EH (cell line): ENCODE measurements at regions not wholly inside any gene's neighbourhood (a gene's known extent, or its start where the extent isn't known, plus 50 kb on each side); places are given as distances from the start of the nearest gene placed in this dataset.

Source experiments
- DNase-seq: peaks from one replicate; pipeline ENCODE4 v3.0.0-alpha.2; 2015; ENCODE audit warnings: low read depth

DNA sequence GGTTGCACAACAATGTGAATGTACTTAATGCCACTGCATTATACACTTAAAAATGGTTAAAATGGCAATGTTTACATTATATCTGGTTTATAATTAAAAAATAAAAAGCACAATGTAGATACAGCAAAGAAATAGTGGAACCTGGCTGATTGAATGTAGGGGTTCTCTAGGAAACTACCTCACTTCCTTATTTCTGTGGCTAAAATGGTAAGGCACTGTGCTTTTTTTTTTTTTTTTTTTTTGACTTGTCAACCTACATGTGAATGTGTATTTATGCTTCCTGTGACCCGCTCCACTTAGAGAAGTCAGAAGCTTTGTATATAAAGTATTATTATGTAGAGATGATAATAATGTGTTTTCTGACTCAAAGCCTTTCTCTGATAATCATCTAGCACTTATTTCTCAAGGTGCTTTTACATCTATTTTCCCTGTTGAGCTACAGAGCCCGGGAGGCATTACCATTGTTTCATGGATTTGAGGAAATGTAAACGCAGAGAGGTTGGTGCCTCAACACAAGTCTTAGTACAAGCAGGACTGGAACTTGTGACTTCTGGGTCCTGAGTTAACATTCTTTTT is 55.0 kb downstream of the SOX4 start:
- no peak for DNase-seq

DNA sequence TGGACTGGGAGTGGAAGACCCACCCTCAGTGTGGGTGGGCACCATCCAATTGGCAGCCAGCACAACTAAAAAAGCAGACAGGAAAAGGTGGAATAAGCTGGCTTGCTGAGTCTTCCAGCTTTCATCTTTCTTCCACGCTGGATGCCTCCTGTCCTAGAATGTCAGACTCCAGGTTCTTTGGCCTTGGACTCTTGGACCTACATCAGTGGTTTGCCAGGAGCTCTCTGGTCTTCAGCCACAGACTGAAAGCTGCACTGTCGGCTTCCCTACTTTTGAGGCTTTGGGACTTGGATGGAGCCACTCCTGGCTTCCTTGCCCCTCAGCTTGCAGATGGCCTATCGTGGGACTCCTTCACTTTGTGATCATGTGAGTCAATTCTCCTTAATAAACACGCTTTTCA is 59.8 kb downstream of the SOX4 start:
- no peak for DNase-seq

DNA sequence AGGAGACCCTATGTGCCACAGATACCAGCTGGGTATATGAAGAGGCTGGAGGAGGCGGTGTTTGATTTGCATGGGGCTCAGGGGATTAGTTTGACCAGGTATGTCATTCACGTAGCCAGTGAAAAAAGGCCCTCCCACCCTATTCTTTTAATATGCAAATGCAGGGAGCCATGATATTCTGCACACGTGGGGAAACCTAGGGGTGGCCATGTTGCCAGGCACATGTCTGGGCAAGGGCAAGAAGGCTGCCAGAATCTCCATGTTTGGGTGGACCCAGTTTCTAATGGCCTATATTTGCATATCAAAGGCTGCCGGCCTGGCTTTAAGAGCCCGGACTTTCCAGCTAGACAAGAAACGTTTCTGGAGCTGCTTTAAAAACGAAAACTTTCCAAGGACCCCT is 60.4 kb downstream of the SOX4 start:
- no peak for DNase-seq

DNA sequence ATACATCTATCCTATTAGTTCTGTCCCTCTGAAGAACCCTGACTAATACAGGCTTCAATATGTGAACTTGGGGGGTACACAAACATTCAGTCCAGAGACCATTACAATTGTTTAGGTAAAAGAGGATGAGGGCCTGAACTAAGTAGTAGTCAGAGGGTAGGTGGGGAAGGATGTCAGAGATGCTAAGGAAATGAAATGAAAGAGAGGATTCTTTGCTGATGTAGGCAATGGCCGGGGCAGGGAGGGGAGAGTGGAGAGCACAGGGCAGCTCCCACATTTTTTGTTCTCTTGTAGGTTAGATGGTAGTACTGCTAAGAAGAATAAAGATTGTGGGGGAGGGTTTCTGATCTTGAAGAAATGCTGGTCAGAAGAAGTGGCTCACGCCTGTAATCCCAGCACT is 60.8 kb downstream of the SOX4 start:
- DNase-seq, result no peak

DNA sequence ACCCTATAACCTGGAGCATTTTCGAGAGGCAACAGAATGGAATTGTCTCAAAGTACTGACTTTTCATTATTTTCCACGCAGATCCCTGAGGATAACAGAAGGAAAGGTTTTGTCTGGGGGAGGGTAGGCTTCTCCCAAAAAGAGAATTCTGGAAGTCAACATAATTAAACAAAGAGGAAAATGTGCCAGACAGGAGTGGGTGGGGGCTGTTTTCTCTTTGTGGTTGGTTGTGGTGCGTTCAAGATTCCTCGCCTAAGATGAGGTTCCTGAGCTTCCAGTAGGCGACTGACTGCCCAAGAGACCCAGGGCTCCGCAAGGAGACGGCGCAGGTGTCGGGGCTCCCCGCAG is 70.4 kb downstream of the SOX4 start:
- no peak for DNase-seq

DNA sequence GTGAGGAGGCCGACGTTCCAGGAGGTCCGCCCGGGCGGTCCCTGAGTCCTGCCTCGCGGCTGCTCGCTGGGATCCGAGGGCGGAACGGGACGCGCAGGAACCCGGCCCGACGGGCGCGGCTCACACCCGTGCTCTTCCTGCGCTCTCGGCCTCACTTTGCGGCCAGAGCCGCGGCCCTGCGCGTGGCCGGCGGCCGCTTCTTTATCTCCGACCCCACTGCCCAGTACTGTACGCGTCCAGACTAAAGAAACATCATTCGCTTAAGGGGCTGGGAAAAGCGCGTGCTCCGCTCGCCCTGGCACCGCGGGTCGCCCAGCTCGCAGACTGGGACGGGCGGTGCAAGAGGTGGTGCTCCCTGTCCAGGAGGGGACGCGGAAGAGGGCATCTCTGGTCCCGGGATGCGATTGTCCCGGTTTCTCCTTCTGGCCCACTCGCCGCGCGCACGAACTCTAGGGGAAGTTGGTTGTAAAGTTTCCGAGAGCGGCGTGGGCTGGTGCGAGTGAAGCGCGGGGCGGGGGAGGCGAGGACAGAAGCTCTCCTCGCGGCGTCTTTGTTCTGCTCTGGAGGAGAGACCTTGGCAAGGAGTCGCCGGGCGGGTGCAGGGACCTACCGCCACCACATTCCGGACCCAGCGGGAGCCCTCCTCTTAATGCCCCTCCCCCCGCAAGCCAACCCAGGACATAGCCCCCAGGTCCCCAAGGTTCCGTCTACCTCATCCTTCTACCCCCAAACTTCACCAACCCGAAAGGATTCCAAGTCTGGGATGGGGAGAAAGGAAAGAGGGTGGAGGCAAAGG is 71.0 kb downstream of the SOX4 start:
- DNase-seq, result peak; percentile 18

DNA sequence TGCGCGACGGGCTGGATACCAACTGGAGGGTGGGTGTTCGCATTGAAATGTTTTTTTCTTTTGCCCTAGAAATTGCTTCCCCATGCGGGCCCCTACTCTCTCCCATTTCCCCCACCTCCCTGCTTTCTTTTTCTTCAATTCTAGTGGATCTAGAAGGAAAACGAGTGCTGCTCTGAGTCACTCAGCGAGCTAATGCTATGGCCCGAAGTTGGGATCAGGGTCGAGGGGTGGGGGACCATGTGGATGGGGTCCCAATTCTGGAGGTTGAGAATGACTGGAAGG is 71.5 kb downstream of the SOX4 start:
- peak; percentile 16 for DNase-seq

DNA sequence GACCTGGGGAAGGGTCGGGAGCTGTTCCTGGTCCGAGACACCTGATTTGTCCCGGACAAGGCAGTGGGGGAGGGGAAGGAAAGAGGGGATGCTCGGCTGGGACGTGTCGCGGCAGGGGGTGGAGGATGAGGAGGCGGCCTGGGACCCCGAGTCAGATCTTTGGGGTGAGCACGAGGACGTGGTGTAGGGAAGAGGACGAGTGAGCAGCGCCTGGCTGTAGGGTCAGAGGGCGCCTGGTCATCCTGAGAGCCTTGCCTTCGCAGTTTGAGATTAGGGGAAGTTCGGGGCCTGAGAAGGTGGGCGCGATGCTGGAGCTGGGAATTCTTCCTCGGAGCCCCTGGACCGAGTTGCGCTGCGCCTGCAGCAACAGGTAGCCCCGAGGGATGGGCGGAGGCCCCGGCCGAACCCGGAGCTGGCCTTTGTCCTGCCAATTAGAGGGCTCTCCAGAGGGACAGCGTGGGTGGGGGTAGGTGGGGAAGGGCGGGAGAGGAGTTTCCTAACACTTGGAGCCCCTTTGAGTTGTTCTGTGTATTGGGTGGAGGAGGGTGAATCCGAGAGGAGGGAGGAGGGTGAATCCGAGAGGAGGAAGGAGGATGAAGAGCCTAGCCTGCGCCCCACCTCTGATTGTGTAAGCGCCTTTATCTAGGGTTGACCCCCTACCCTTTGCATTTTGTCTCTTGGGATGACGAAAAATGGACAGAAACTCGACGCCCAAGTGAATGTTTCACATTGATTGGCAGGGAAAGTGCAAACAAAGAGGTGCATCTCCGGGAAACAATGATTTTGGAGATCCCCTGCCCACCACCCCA is 72.0 kb downstream of the SOX4 start:
- DNase-seq, result no peak

DNA sequence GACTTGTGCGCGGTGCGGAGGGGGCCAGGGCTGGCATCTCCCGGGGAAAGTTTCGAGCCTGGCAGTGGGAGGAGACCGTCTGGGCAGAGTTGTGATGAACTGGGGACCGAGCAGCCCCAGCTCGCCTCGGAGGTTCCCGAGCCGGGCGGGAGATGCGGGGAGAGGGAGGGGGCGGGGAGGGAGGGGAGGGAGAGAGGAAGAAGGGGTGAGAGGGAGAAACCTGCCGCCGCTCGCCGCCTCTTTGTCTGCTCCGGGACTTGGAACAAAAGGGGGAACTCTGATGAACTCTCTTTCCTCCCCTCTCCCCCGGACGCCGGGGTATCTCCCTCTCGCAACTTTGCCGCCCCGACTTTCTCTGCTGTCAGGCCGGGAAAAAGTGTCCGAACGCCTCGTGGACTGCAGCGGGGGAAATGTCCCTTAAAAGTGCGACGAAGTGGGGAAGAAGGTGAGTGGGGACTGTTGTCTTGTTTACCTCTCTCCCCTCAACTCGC is 72.7 kb downstream of the SOX4 start:
- DNase-seq, result peak; percentile 3

DNA sequence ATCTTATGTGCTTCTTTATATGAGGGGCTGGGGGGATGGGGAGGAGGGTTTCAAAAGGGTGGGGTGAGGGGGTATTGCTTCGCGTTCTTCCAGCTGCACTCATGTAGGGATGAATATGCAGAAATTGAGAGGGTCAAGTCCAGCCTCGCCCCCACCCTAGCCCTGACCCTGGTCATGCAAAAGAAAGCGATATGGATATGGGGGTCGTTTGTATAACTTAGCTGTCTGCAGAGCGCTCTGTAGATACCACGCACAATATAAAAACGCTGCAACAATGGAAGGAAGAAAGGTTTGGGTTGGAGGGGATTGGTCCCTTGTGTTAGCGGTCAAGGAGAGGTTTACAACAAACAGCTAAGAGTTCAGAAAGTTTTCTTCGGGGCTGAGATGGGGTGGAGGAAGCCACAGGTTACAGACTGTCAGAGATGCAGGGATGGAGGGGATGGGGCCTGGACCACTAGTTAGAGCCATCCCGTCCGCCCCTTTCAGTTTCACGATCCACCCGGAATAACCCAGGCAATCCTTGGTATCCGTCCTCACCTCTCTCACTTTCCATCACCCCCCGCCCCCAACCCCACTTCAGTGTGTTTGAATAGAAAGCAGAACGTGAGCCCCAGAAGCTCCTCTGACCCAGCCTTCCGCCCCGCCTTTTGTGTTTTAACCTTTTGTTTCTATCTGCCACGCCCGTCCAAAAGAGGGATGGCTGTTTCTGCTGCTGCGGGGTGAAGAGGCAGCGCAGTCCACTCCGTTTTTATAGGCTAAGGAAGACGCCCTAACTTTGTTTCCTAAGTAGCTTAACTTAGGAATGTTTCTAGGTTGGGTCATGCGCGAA is 73.5 kb downstream of the SOX4 start:
- no peak for DNase-seq

DNA sequence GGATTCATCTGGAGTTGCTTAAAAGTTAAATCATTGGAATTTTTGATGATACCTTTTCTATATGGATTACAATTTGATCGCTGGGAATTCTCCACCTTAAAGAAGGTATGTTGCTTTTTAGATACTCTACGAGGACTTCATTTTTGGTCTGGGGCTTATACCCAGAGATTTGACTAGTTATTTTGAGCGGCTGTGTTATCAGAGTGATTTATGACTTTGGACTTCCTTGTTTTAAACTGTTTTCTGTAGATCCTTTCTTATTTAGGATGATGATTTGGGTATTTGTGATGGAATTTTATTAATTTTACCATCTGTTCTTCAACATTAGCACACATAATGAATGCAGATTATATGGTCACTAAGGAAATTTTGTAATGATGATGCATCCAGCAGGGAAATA is 75.2 kb downstream of the SOX4 start:
- DNase-seq, result no peak

DNA sequence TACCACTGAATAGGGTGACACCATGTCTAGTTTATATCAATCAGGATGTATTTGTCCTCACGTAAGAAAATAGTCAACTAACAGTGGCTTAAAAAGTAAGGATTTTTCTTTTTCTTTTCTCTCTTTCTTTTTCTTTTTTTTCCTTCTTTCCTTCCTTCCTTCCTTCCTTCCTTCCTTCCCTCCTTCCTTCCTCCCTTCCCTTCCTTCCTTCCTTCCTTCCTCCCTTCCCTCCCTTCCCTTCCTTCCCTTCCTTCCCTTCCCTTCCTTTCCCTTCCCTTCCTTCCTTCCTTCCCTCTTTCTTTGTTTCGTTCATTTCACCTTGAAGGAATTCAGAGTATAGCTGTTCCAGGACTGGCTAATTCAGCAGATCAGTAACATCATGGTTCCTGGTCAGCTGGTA is 83.2 kb downstream of the SOX4 start:
- no peak for DNase-seq

DNA sequence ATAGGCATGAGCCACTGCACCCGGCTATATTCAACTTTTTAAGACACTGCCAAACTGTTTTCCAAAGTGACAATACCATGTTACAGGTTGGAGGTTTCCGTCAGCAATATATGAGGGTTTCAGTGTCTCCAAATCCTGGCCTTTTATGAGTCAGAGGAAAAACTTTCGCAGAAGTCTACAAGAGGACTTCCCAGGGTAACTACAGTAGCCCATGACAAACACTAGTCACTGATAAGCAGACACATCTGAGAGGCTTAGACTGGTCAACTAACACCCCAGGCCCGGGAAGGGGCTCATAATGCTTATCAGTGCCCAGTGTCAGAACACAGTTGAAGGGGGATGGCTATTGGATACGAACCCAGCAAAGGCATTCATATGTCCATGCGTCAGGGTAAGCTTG is 85.4 kb downstream of the SOX4 start:
- DNase-seq, result peak; percentile 68

DNA sequence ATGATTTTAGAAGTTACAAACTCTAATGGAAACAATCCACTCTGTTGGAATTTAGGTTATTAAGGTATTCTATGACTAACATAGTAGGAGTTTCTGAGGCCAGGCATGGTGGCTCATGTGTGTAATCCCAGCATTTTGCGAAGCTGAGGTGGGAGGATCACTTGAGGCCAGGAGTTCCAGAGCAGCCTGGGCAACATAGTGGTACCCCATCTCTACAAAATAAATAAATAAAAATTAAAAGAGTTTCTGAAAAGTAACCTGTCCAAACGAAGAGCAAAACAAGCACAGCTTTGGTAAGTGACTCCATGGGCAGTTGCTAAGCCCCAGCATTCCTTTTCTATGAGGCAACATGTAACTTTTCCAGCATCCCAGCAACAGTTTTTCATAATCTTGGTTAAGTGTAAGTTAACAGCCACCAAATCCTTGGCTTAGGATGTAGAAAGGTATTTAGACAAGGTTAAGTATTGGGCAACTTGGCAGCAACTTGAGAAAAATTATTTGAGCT is 86.3 kb downstream of the SOX4 start:
- DNase-seq, result peak; percentile 79

DNA sequence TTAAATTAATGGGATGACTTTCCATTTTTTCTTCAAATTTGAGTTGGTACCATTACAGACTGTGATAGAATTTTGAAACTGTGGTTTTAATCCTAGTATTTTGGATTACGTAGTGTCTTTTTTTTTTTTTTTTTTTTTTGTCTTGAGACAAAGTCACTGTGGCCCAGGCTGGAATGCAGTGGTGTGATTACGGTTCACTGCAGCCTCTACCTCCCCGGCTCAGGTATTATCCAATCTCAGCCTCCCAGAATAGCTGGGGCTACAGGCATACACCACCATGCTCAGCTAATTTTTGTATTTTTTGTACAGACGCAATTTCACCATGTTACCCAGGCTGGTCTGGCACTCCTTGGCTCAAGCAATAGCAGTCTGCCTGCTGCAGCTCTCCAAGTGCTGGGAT is 87.1 kb downstream of the SOX4 start:
- no peak for DNase-seq

DNA sequence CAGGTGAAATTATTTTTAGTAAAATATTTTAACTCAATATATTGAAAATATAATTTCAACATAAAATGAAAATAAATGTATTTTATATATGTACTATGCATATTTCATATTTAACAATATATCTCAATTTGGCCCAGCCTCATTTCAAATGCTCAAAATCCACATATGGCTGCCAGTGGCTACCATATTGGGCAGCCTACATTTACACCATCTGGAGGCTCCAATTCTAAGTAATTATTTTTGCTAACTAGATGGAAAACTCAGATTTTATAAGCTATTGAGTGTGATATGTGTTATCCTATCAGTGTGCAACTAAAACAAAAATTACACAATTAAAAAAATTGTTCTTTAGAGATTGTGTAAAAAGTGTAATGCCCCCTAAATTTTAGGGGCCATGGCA is 96.9 kb downstream of the SOX4 start:
- no peak for DNase-seq

DNA sequence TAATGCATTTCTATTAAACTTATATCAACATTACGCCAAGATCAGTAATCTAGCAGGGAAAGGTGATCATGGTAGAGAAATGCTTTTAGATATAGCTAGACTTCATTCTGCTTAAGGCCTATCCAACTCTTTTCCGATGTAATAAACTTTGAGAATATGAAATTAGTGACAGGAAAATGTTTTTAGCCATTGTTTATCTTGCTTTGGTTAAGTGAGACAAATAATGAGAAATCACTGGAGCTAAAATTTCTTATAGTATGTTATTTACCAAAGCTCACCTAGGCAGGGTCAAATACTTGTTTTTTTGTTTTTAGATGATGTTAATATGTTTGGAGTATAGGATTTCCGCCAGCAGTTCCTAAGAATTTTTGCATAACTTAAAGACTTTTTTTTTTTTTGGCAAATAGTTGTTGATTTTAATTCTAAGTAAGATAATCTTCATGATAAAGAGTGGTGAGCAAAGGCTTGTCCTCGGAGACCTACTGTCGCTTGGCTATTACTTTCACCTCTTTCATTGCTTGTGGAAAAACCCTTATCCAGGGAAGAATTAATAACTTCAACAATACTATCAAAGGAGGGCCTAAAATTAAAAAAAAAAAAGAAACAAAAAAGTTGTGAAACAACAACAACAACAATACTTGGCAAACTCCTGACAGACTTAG is 98.3 kb downstream of the SOX4 start:
- DNase-seq, result no peak

DNA sequence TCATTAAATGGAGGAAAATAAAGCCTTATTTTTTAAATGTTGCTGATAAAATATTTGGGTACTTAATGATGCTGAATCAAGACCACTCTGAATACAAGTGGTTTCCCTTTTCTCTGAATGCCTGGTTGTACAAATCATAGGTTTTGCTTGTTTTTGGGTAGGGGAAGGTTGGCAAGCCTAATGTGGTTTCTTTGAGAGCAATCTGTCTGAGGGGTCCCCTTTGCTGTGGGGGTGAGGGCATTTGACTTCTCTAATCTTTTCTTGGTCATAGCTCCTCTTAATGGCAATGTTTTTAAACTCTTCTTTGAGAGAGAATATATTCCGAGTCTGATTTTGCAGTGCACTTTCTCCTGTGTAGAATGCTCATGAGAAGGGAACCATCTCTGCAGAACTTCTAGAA is 99.2 kb downstream of the SOX4 start:
- no peak for DNase-seq

DNA sequence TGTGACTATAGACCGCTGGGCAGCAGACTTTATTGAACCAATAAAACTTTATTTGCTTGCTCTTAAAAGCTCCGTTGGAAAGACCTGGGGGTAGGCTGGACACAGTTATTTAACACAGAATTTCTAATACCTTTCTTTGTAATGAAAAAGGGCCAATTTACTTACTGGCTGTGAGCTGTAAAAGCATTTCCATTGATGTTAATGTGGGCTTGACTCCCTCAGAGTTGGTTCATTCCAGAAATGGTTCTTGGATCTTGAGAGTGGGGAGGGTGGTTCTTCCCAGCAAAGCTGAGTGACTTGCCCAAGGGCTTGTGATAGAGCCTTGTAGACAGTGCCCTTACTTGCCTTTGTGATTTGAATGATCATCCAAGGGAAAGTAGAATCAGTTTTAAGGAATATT is 100.6 kb downstream of the SOX4 start:
- no peak for DNase-seq

DNA sequence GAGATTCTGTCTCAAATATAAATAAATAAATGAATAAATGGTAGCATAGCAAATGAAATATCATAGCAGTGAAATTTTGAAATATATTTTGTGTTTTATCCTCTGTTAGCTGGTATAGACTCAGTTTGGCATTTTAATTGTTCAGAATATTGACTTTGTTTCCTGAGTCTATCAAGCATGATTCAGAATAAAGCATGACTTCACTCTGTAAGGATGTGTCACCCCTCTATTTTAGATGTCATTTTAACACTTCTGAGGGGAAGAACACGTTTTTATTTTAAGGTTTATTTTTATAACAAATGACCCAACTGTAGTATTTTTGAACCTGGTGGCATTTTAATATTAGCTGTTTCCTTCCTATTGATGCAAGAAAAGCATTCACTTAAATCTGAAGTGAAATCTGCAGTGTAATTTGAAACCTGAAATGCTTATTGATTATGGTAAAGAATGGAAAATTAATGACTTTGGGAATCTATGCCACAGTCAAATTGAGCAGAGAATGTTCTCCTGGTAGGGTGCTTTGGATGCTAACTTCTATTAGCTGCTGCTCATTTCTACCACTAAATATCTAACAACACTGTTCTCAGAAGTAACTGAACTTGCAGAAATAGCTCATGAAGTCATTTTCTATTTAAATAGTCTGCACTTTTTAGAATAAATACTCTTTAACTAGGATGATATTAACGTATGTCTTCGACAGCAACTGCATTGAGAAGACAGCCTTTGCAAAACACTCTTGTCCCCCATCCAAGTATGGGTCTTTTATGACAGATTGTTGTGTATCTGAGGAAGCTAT is 114.2 kb downstream of the SOX4 start:
- DNase-seq, result no peak

DNA sequence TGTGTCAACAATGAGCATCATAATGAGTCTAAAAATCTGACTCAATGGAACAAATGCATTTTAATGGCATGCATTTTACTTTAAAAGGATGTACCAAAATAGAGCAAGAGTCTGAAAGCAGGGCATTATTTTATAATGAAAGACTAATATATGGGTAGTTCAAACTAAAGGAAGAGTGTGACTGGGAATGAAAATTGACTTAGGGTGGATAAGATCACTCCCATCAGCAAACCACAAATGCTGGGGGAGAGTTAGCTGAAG is 114.7 kb downstream of the SOX4 start:
- no peak for DNase-seq
